GM23338 (cell line): ENCODE measurements at regions not wholly inside any gene's neighbourhood (a gene's known extent, or its start where the extent isn't known, plus 50 kb on each side); places are given as distances from the start of the nearest gene placed in this dataset.

Experiments
- ATAC-seq: fragments of 200-7000 bp; cut with Tn5 transposase; 3 replicates; pipeline ENCODE4 v1.9.1; 2020
- DNase-seq: peaks from one replicate; pipeline ENCODE4 v3.0.0-alpha.2; 2015; ENCODE audit warnings: low spot score
- H2AFZ ChIP-seq: fragments of 200-600 bp; sonication (generic); 2 replicates; pipeline ENCODE4 v1.8.0; 2016; ENCODE audit warnings: antibody characterized with exemption, mild to moderate bottlenecking, moderate library complexity
- H3F3A ChIP-seq: fragments of 200-600 bp; sonication (generic); replicated peaks from 2 replicates; pipeline ENCODE4 v1.8.0; 2017; ENCODE audit warnings: antibody characterized with exemption, mixed run types, low read depth
- H3K27ac ChIP-seq: fragments of 200-600 bp; sonication (generic); 2 replicates; pipeline ENCODE4 v1.6.1; 2016; ENCODE audit warnings: low read depth
- H3K27me3 ChIP-seq: fragments of 200-600 bp; sonication (generic); 2 replicates; pipeline ENCODE4 v1.8.0; 2016; ENCODE audit warnings: mild to moderate bottlenecking, mixed run types, moderate library complexity; ENCODE audit not compliant: insufficient read depth
- H3K36me3 ChIP-seq: fragments of 200-600 bp; sonication (generic); 2 replicates; pipeline ENCODE4 v1.8.0; 2016; ENCODE audit warnings: mild to moderate bottlenecking; ENCODE audit not compliant: insufficient read depth
- H3K4me1 ChIP-seq: fragments of 200-600 bp; sonication (generic); 2 replicates; pipeline ENCODE4 v1.8.0; 2016; ENCODE audit warnings: mild to moderate bottlenecking, moderate library complexity; ENCODE audit not compliant: insufficient read depth
- H3K4me2 ChIP-seq: fragments of 200-600 bp; sonication (generic); 2 replicates; pipeline ENCODE4 v1.7.1; 2017; ENCODE audit warnings: mixed run types
- H3K4me3 ChIP-seq: fragments of 200-600 bp; sonication (generic); 2 replicates; pipeline ENCODE4 v1.6.1; 2016; ENCODE audit warnings: mixed run types
- H3K79me2 ChIP-seq: fragments of 200-600 bp; sonication (generic); replicated peaks from 2 replicates; pipeline ENCODE4 v1.8.0; 2017; ENCODE audit warnings: mild to moderate bottlenecking; ENCODE audit not compliant: insufficient read depth
- H3K9me2 ChIP-seq: fragments of 200-600 bp; sonication (generic); 2 replicates; pipeline ENCODE4 v1.8.0; 2017; ENCODE audit not compliant: insufficient read depth
- H4K20me1 ChIP-seq: fragments of 200-600 bp; sonication (generic); replicated peaks from 2 replicates; pipeline ENCODE4 v1.8.0; 2017; ENCODE audit warnings: mild to moderate bottlenecking; ENCODE audit not compliant: insufficient read depth
- H3K27ac Mint-ChIP-seq: 2 replicates; pipeline ENCODE4 v1.8.0; 2020; ENCODE audit warnings: inconsistent platforms, mild to moderate bottlenecking, moderate library complexity, mixed read lengths
- H3K27me3 Mint-ChIP-seq: 3 replicates; pipeline ENCODE4 v1.8.0; 2022; ENCODE audit warnings: low read depth, mild to moderate bottlenecking, moderate library complexity, mixed read lengths, inconsistent platforms; ENCODE audit not compliant: insufficient read depth, poor library complexity
- H3K36me3 Mint-ChIP-seq: 3 replicates; pipeline ENCODE4 v1.8.0; 2021; ENCODE audit warnings: low read depth, mild to moderate bottlenecking, inconsistent platforms, moderate library complexity, mixed read lengths
- H3K4me1 Mint-ChIP-seq: 3 replicates; pipeline ENCODE4 v1.8.0; 2020; ENCODE audit warnings: mild to moderate bottlenecking, inconsistent platforms, mixed read lengths
- H3K4me3 Mint-ChIP-seq: 3 replicates; pipeline ENCODE4 v1.8.0; 2021; ENCODE audit warnings: moderate library complexity, mild to moderate bottlenecking, inconsistent platforms, mixed read lengths
- H3K9me3 Mint-ChIP-seq: 3 replicates; pipeline ENCODE4 v1.8.0; 2020; ENCODE audit warnings: moderate library complexity, mild to moderate bottlenecking, inconsistent platforms, mixed read lengths
- CREB1 ChIP-seq: fragments of 250-450 bp; sonication (Bioruptor Pico); IDR thresholded peaks from 2 replicates; pipeline ENCODE4 v1.5.0; 2020; ENCODE audit warnings: low read depth, mild to moderate bottlenecking, moderate library complexity
- CTCF ChIP-seq, 2 experiments: fragments of 200-600 bp in 1 of 2; sonication (generic) in 1 of 2; conservative IDR thresholded peaks; 2 replicates each; pipeline versions ENCODE4 v1.5.1 to v1.6.1; 2016 to 2017; ENCODE audit warnings: antibody characterized with exemption in 2 of 2, low read depth in 2 of 2, mild to moderate bottlenecking in 2 of 2, moderate library complexity in 1 of 2
- ETS1 ChIP-seq: IDR thresholded peaks from 2 replicates; pipeline ENCODE4 v1.6.1; 2016; ENCODE audit warnings: antibody characterized with exemption
- EZH2 ChIP-seq: fragments of 200-600 bp; sonication (generic); IDR thresholded peaks from one replicate; pipeline ENCODE4 v1.8.0; 2017; ENCODE audit warnings: antibody characterized with exemption, mild to moderate bottlenecking, low read depth; ENCODE audit not compliant: unreplicated experiment
- EZH2phosphoT487 ChIP-seq: fragments of 200-600 bp; sonication (generic); IDR thresholded peaks from one replicate; pipeline ENCODE4 v1.8.1; 2018; ENCODE audit warnings: antibody characterized with exemption; ENCODE audit not compliant: unreplicated experiment
- JUNB ChIP-seq: IDR thresholded peaks from one replicate; pipeline ENCODE4 v1.6.1; 2016; ENCODE audit warnings: antibody characterized with exemption; ENCODE audit not compliant: unreplicated experiment
- NANOG ChIP-seq: IDR thresholded peaks from 2 replicates; pipeline ENCODE4 v1.6.1; 2016; ENCODE audit warnings: antibody characterized with exemption, borderline replicate concordance
- POLR2AphosphoS5 ChIP-seq: IDR thresholded peaks from 2 replicates; pipeline ENCODE4 v1.6.1; 2016; ENCODE audit warnings: antibody characterized with exemption, low read depth
- REST ChIP-seq: IDR thresholded peaks from one replicate; pipeline ENCODE4 v1.6.1; 2018; ENCODE audit warnings: antibody characterized with exemption; ENCODE audit not compliant: unreplicated experiment
- STAT1 ChIP-seq: IDR thresholded peaks from one replicate; pipeline ENCODE4 v1.6.1; 2016; ENCODE audit warnings: antibody characterized with exemption; ENCODE audit not compliant: unreplicated experiment
- ZNF114 ChIP-seq: fragments of 250-450 bp; sonication (Bioruptor Pico); IDR thresholded peaks from 2 replicates; pipeline ENCODE4 v1.5.0; 2020; ENCODE audit warnings: mild to moderate bottlenecking, moderate library complexity
- ZNF331 ChIP-seq: fragments of 250-450 bp; sonication (Bioruptor Pico); IDR thresholded peaks from 2 replicates; pipeline ENCODE4 v1.5.0; 2020; ENCODE audit warnings: low read depth, mild to moderate bottlenecking, moderate library complexity
- TF ChIP-seq, protein P1 (sequence below): fragments of 250-450 bp; sonication (Bioruptor Pico); IDR thresholded peaks from 2 replicates; pipeline ENCODE4 v1.5.0; 2020; ENCODE audit warnings: mild to moderate bottlenecking, moderate library complexity

DNA sequence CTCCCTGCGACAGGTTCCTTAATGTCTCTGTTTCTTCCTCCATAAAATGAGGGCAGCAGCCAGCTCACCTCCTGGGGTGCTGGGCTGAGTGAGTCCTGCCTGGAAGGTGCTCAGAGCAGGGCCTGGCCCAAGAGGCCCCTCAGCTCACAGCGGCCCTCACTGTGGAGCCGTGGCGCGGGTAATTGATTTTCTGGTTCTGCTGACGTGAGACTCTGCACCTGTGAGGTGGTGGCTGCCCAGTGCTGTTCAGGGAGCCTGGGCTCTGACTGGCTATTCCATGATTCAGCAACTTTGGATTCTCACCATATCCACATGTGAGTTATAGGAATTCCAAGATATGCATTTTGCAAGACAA, 266.6 kb downstream of the ADGRD1 start:
- Histone ChIP-seq H3K4me2 (no peak overlapping the region), H3K27ac (no peak overlapping the region), H3K36me3 (no peaks in the 10 kb centered on the region), H3K4me1 (peaks cover 21% of the 10 kb centered on the region), H3K27me3 (no peaks in the 10 kb centered on the region), H4K20me1 (no peaks in the 10 kb centered on the region), H3K4me3 (no peak overlapping the region), H2AFZ (no peak overlapping the region), H3K79me2 (no peaks in the 10 kb centered on the region), H3K9me2 (no peaks in the 10 kb centered on the region), H3F3A (no peaks in the 10 kb centered on the region)
- Mint-ChIP-seq H3K27me3 (peaks cover 13% of the 10 kb centered on the region), H3K36me3 (no peaks in the 10 kb centered on the region), H3K4me1 (peaks cover 34% of the 10 kb centered on the region), H3K4me3 (no peak overlapping the region), H3K9me3 (no peaks in the 10 kb centered on the region), H3K27ac (no peak overlapping the region)
- TF ChIP-seq CREB1 (no peak), ZNF114 (CRISPR knock-in tag) (no peak), CTCF (conservative IDR thresholded peaks at IDR 0.05; ENCODE audit: low read depth in 2 of 2) (no peak), NANOG (no peak), POLR2AphosphoS5 (no peak), ZNF331 (no peak), EZH2 (no peak), STAT1 (no peak), EZH2phosphoT487 (no peak), JUNB (no peak), ETS1 (no peak), REST (no peak)
- TF ChIP-seq, protein P1, sequence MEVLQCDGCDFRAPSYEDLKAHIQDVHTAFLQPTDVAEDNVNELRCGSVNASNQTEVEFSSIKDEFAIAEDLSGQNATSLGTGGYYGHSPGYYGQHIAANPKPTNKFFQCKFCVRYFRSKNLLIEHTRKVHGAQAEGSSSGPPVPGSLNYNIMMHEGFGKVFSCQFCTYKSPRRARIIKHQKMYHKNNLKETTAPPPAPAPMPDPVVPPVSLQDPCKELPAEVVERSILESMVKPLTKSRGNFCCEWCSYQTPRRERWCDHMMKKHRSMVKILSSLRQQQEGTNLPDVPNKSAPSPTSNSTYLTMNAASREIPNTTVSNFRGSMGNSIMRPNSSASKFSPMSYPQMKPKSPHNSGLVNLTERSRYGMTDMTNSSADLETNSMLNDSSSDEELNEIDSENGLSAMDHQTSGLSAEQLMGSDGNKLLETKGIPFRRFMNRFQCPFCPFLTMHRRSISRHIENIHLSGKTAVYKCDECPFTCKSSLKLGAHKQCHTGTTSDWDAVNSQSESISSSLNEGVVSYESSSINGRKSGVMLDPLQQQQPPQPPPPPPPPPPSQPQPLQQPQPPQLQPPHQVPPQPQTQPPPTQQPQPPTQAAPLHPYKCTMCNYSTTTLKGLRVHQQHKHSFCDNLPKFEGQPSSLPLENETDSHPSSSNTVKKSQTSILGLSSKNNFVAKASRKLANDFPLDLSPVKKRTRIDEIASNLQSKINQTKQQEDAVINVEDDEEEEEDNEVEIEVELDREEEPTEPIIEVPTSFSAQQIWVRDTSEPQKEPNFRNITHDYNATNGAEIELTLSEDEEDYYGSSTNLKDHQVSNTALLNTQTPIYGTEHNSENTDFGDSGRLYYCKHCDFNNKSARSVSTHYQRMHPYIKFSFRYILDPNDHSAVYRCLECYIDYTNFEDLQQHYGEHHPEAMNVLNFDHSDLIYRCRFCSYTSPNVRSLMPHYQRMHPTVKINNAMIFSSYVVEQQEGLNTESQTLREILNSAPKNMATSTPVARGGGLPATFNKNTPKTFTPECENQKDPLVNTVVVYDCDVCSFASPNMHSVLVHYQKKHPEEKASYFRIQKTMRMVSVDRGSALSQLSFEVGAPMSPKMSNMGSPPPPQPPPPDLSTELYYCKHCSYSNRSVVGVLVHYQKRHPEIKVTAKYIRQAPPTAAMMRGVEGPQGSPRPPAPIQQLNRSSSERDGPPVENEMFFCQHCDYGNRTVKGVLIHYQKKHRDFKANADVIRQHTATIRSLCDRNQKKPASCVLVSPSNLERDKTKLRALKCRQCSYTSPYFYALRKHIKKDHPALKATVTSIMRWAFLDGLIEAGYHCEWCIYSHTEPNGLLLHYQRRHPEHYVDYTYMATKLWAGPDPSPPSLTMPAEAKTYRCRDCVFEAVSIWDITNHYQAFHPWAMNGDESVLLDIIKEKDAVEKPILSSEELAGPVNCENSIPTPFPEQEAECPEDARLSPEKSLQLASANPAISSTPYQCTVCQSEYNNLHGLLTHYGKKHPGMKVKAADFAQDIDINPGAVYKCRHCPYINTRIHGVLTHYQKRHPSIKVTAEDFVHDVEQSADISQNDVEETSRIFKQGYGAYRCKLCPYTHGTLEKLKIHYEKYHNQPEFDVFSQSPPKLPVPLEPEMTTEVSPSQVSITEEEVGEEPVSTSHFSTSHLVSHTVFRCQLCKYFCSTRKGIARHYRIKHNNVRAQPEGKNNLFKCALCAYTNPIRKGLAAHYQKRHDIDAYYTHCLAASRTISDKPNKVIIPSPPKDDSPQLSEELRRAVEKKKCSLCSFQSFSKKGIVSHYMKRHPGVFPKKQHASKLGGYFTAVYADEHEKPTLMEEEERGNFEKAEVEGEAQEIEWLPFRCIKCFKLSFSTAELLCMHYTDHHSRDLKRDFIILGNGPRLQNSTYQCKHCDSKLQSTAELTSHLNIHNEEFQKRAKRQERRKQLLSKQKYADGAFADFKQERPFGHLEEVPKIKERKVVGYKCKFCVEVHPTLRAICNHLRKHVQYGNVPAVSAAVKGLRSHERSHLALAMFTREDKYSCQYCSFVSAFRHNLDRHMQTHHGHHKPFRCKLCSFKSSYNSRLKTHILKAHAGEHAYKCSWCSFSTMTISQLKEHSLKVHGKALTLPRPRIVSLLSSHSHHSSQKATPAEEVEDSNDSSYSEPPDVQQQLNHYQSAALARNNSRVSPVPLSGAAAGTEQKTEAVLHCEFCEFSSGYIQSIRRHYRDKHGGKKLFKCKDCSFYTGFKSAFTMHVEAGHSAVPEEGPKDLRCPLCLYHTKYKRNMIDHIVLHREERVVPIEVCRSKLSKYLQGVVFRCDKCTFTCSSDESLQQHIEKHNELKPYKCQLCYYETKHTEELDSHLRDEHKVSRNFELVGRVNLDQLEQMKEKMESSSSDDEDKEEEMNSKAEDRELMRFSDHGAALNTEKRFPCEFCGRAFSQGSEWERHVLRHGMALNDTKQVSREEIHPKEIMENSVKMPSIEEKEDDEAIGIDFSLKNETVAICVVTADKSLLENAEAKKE = no peak
- no peak for ATAC-seq
- no peak for DNase-seq
